GM18498 (cell line): ENCODE measurements at regions not wholly inside any gene's neighbourhood (a gene's known extent, or its start where the extent isn't known, plus 50 kb on each side); places are given as distances from the start of the nearest gene placed in this dataset.

Experiments used
- ATAC-seq: cut with Tn5 transposase; IDR thresholded peaks from one replicate; pipeline ENCODE4 v1.9.1; 2021; ENCODE audit warnings: mild to moderate bottlenecking, moderate library complexity; ENCODE audit not compliant: unreplicated experiment

- no peak for ATAC-seq
Measured at GRCh38 chrX:13151828-13152517, 107.6 kb upstream of the FAM9C start.

GRCh38 chrX:13149702-13150350, 105.4 kb upstream of the FAM9C start:
- no peak for ATAC-seq

- no peak for ATAC-seq
Measured at GRCh38 chrX:13147733-13148132, 103.3 kb upstream of the FAM9C start.

- no peak for ATAC-seq
Measured at GRCh38 chrX:13147147-13147546, 102.7 kb upstream of the FAM9C start.

- no peak for ATAC-seq
Measured at GRCh38 chrX:13144927-13145655, 100.7 kb upstream of the FAM9C start.

- ATAC-seq: no peak
Measured at GRCh38 chrX:13142891-13143290, 98.5 kb upstream of the FAM9C start.

GRCh38 chrX:13140007-13140406, 95.6 kb upstream of the FAM9C start:
- no peak for ATAC-seq

GRCh38 chrX:13131396-13132137, 87.1 kb upstream of the FAM9C start:
- ATAC-seq: no peak

GRCh38 chrX:13130816-13131215, 86.4 kb upstream of the FAM9C start:
- no peak for ATAC-seq

GRCh38 chrX:13128104-13128503, 83.7 kb upstream of the FAM9C start:
- ATAC-seq: no peak

- ATAC-seq: no peak
Measured at GRCh38 chrX:13126775-13127174, 82.4 kb upstream of the FAM9C start.

- no peak for ATAC-seq
Measured at GRCh38 chrX:13125188-13125587, 80.8 kb upstream of the FAM9C start.

GRCh38 chrX:13123857-13124345, 79.5 kb upstream of the FAM9C start:
- no peak for ATAC-seq

GRCh38 chrX:13123247-13123856, 78.9 kb upstream of the FAM9C start:
- no peak for ATAC-seq

- no peak for ATAC-seq
Measured at GRCh38 chrX:13121020-13121555, 76.7 kb upstream of the FAM9C start.

- ATAC-seq: no peak
Measured at GRCh38 chrX:13120017-13120416, 75.6 kb upstream of the FAM9C start.

GRCh38 chrX:13119386-13119785, 75.0 kb upstream of the FAM9C start:
- no peak for ATAC-seq

GRCh38 chrX:13115146-13115855, 70.9 kb upstream of the FAM9C start:
- ATAC-seq: no peak

- ATAC-seq: no peak
Measured at GRCh38 chrX:13112499-13112898, 68.1 kb upstream of the FAM9C start.
